Mesenchymal stem cell (in vitro differentiated cells and primary cell): ENCODE measurements at regions not wholly inside any gene's neighbourhood (a gene's known extent, or its start where the extent isn't known, plus 50 kb on each side); places are given as distances from the start of the nearest gene placed in this dataset.
"Not testable (repeated sequence)": the region's sequence is repeated elsewhere in the genome, so short reads cannot be mapped to it uniquely, and the experiment has no call there.

Source experiments
- DNase-seq: peaks from one replicate; pipeline ENCODE4 v3.0.0-alpha.2; 2013
- H2AFZ ChIP-seq: one replicate; pipeline ENCODE4 v1.6.1; 2013; ENCODE audit warnings: low read depth, mild to moderate bottlenecking, control low read depth, inconsistent platforms, low read length, moderate library complexity
- H2AK5ac ChIP-seq: 2 replicates; pipeline ENCODE4 v1.6.1; 2013; ENCODE audit warnings: low read length, moderate library complexity, mild to moderate bottlenecking, inconsistent platforms; ENCODE audit not compliant: severe bottlenecking
- H2BK120ac ChIP-seq: one replicate; pipeline ENCODE4 v1.6.1; 2013; ENCODE audit warnings: low read depth, mild to moderate bottlenecking, inconsistent platforms, low read length, moderate library complexity
- H2BK12ac ChIP-seq, 2 experiments: one replicate each; pipeline ENCODE4 v1.6.1; 2013; ENCODE audit warnings: inconsistent platforms in 2 of 2, low read length in 2 of 2, mild to moderate bottlenecking in 2 of 2, moderate library complexity in 2 of 2, control low read depth in 1 of 2
- H2BK15ac ChIP-seq: one replicate; pipeline ENCODE4 v1.6.1; 2013; ENCODE audit warnings: mild to moderate bottlenecking, low read depth, inconsistent platforms; ENCODE audit not compliant: poor library complexity, severe bottlenecking
- H2BK5ac ChIP-seq: 2 replicates; pipeline ENCODE4 v1.6.1; 2013; ENCODE audit warnings: low read depth, mild to moderate bottlenecking, low read length, control low read depth, inconsistent platforms; ENCODE audit not compliant: poor library complexity, severe bottlenecking
- H3K14ac ChIP-seq, 2 experiments: one replicate each; pipeline ENCODE4 v1.6.1; 2013; ENCODE audit warnings: inconsistent platforms in 2 of 2, low read length in 2 of 2, control low read depth in 1 of 2, mild to moderate bottlenecking in 1 of 2, moderate library complexity in 1 of 2
- H3K18ac ChIP-seq, 2 experiments: one replicate each; pipeline ENCODE4 v1.6.1; 2013; ENCODE audit warnings: inconsistent platforms in 2 of 2, low read length in 2 of 2, control low read depth in 1 of 2, low read depth in 1 of 2, mild to moderate bottlenecking in 1 of 2
- H3K23ac ChIP-seq, 2 experiments: one replicate each; pipeline ENCODE4 v1.6.1; 2013; ENCODE audit warnings: inconsistent platforms in 2 of 2, low read length in 2 of 2, mild to moderate bottlenecking in 2 of 2, moderate library complexity in 2 of 2, control low read depth in 1 of 2
- H3K27ac ChIP-seq: 2 replicates; pipeline ENCODE4 v1.5.1; 2013; ENCODE audit warnings: mild to moderate bottlenecking, moderate library complexity, low read length, control low read depth, inconsistent platforms; ENCODE audit not compliant: poor library complexity, severe bottlenecking
- H3K27me3 ChIP-seq, 2 experiments: 2 replicates each; pipeline versions ENCODE4 v1.6.1 to v1.7.0; 2013; ENCODE audit warnings: low read length in 2 of 2, mild to moderate bottlenecking in 2 of 2, moderate library complexity in 2 of 2, control low read depth in 1 of 2, inconsistent platforms in 1 of 2; ENCODE audit not compliant: control insufficient read depth in 1 of 2, insufficient read depth in 1 of 2
- H3K36me3 ChIP-seq, 2 experiments: 2 replicates each; pipeline versions ENCODE4 v1.6.1 to v1.7.0; 2013; ENCODE audit warnings: low read length in 2 of 2, control low read depth in 1 of 2, inconsistent platforms in 1 of 2, low read depth in 1 of 2, mild to moderate bottlenecking in 1 of 2; ENCODE audit not compliant: insufficient read depth in 2 of 2, control insufficient read depth in 1 of 2
- H3K4ac ChIP-seq, 2 experiments: one replicate each; pipeline ENCODE4 v1.6.1; 2013; ENCODE audit warnings: inconsistent platforms in 2 of 2, low read length in 2 of 2, mild to moderate bottlenecking in 2 of 2, moderate library complexity in 2 of 2, control low read depth in 1 of 2, low read depth in 1 of 2
- H3K4me1 ChIP-seq: 2 replicates; pipeline ENCODE4 v1.6.1; 2013; ENCODE audit warnings: low read depth, low read length, control low read depth; ENCODE audit not compliant: control insufficient read depth, insufficient read depth
- H3K4me2 ChIP-seq: 2 replicates; pipeline ENCODE4 v1.6.1; 2013; ENCODE audit warnings: low read length, mild to moderate bottlenecking, inconsistent platforms; ENCODE audit not compliant: poor library complexity, severe bottlenecking
- H3K4me3 ChIP-seq, 2 experiments: 2 replicates each; pipeline versions ENCODE4 v1.5.1 to v1.7.0; 2013; ENCODE audit warnings: low read length in 2 of 2, mild to moderate bottlenecking in 2 of 2, control low read depth in 1 of 2, low read depth in 1 of 2; ENCODE audit not compliant: insufficient read depth in 1 of 2
- H3K79me1 ChIP-seq: replicated peaks from 2 replicates; pipeline ENCODE4 v1.6.1; 2013; ENCODE audit warnings: mild to moderate bottlenecking, control low read depth, low read length, inconsistent platforms; ENCODE audit not compliant: poor library complexity, severe bottlenecking
- H3K9ac ChIP-seq: 2 replicates; pipeline ENCODE4 v1.7.0; 2013; ENCODE audit warnings: mild to moderate bottlenecking, low read length, moderate library complexity
- H3K9me3 ChIP-seq: 2 replicates; pipeline ENCODE4 v1.7.0; 2013; ENCODE audit warnings: mild to moderate bottlenecking, low read length; ENCODE audit not compliant: control insufficient read depth
- H4K8ac ChIP-seq: one replicate; pipeline ENCODE4 v1.6.1; 2013; ENCODE audit warnings: inconsistent platforms, mild to moderate bottlenecking, low read length, moderate library complexity
- H4K91ac ChIP-seq: one replicate; pipeline ENCODE4 v1.6.1; 2013; ENCODE audit warnings: mild to moderate bottlenecking, low read length, inconsistent platforms
- WGBS: methylation state at CpG from one replicate; pipeline ENCODE4 v1.1.7; 2013; ENCODE audit warnings: mixed read lengths; 5-methylcytosine and 5-hydroxymethylcytosine counted together

GRCh38 chr6:150696190-150696589 is 96.5 kb downstream of the PLEKHG1 start:
- no peaks in the 10 kb centered on the region for H3K4me1 ChIP-seq
- H3K4me3 ChIP-seq, result no peak overlapping the region
- peaks cover 0 to 4% of the 10 kb centered on the region in 2 experiments for H3K27me3 ChIP-seq
- no peak overlapping the region for H3K18ac ChIP-seq
- no peak overlapping the region for H2BK15ac ChIP-seq
- no peak overlapping the region for H3K9ac ChIP-seq
- H2BK120ac ChIP-seq, result no peak overlapping the region
- no peak overlapping the region for H2AK5ac ChIP-seq
- H3K79me1 ChIP-seq, result no peaks in the 10 kb centered on the region
- DNase-seq, result peak; percentile 5
- no peaks in the 10 kb centered on the region for H3K36me3 ChIP-seq
- H2BK5ac ChIP-seq, result no peak overlapping the region
- no peak overlapping the region for H3K27ac ChIP-seq
- H3K14ac ChIP-seq, result no peak overlapping the region
- H4K8ac ChIP-seq, result no peak overlapping the region
- H3K4ac ChIP-seq, result no peak overlapping the region
- no peak overlapping the region for H3K4me2 ChIP-seq
- no peak overlapping the region for H4K91ac ChIP-seq
- no peak overlapping the region for H2BK12ac ChIP-seq
- H3K9me3 ChIP-seq, result no peaks in the 10 kb centered on the region
- no peak overlapping the region for H2AFZ ChIP-seq
- WGBS, result 54% methylated on average over 8 of the region's 8 CpGs
- no peak overlapping the region for H3K23ac ChIP-seq

- DNase-seq, H3K27ac ChIP-seq, H3K4me1 ChIP-seq, H4K91ac ChIP-seq, H3K18ac ChIP-seq, H3K9ac ChIP-seq, H3K36me3 ChIP-seq, H2AK5ac ChIP-seq, H4K8ac ChIP-seq, H3K9me3 ChIP-seq, H3K4me2 ChIP-seq, H3K23ac ChIP-seq, H3K27me3 ChIP-seq, H3K14ac ChIP-seq, H2AFZ ChIP-seq, H3K4me3 ChIP-seq, H2BK120ac ChIP-seq, H3K4ac ChIP-seq, H2BK5ac ChIP-seq, H2BK12ac ChIP-seq, H3K79me1 ChIP-seq, H2BK15ac ChIP-seq: not testable (repeated sequence)
- WGBS, result 94% methylated on average over 3 of the region's 3 CpGs
Observed at GRCh38 chr6:150696918-150697317, 97.2 kb downstream of the PLEKHG1 start.

- Histone ChIP-seq H2BK5ac (no peak overlapping the region), H3K27ac (no peak overlapping the region), H2AK5ac (no peak overlapping the region), H3K4me3 (no peak overlapping the region), H3K9me3 (no peaks in the 10 kb centered on the region), H2BK15ac (no peak overlapping the region), H3K9ac (no peak overlapping the region), H3K4me2 (no peak overlapping the region), H3K36me3 (no peaks in the 10 kb centered on the region), H2BK120ac (no peak overlapping the region), H3K18ac (no peak overlapping the region), H3K14ac (no peak overlapping the region), H4K91ac (no peak overlapping the region), H2AFZ (no peak overlapping the region), H3K4me1 (no peaks in the 10 kb centered on the region), H3K79me1 (no peaks in the 10 kb centered on the region), H3K27me3 (peaks cover 0 to 4% of the 10 kb centered on the region in 2 experiments), H2BK12ac (no peak overlapping the region), H4K8ac (no peak overlapping the region), H3K4ac (no peak overlapping the region), H3K23ac (no peak overlapping the region)
- WGBS, result 95% methylated on average over 2 of the region's 2 CpGs
- DNase-seq, result no peak
Observed at GRCh38 chr6:150697515-150697914, 97.8 kb downstream of the PLEKHG1 start.

GRCh38 chr6:150698391-150698790 is 98.7 kb downstream of the PLEKHG1 start:
- no peak overlapping the region for H3K23ac ChIP-seq
- no peak overlapping the region for H3K18ac ChIP-seq
- H3K4me3 ChIP-seq, result no peak overlapping the region
- no peak overlapping the region for H2AFZ ChIP-seq
- no peak overlapping the region for H3K27ac ChIP-seq
- no peak for DNase-seq
- no peak overlapping the region for H2BK12ac ChIP-seq
- peaks cover 0 to 4% of the 10 kb centered on the region in 2 experiments for H3K27me3 ChIP-seq
- H3K9ac ChIP-seq, result no peak overlapping the region
- 97% methylated on average over 5 of the region's 6 CpGs for WGBS
- H2BK15ac ChIP-seq, result no peak overlapping the region
- H3K4ac ChIP-seq, result no peak overlapping the region
- no peak overlapping the region for H2BK120ac ChIP-seq
- no peak overlapping the region for H4K8ac ChIP-seq
- H2BK5ac ChIP-seq, result no peak overlapping the region
- no peaks in the 10 kb centered on the region for H3K36me3 ChIP-seq
- no peak overlapping the region for H4K91ac ChIP-seq
- no peaks in the 10 kb centered on the region for H3K4me1 ChIP-seq
- H3K4me2 ChIP-seq, result no peak overlapping the region
- no peaks in the 10 kb centered on the region for H3K9me3 ChIP-seq
- H2AK5ac ChIP-seq, result no peak overlapping the region
- H3K79me1 ChIP-seq, result no peaks in the 10 kb centered on the region
- H3K14ac ChIP-seq, result no peak overlapping the region
